HEK293 (cell line): ENCODE measurements at regions not wholly inside any gene's neighbourhood (a gene's known extent, or its start where the extent isn't known, plus 50 kb on each side); places are given as distances from the start of the nearest gene placed in this dataset.

Experiments
- CTCF ChIP-seq: fragments of 450-650 bp; formaldehyde crosslinking; IDR thresholded peaks from 2 replicates; pipeline ENCODE4 v1.5.1; 2016; ENCODE audit warnings: missing biosample characterization, missing genetic modification characterization
- EGR2 ChIP-seq: fragments of 450-650 bp; formaldehyde crosslinking; IDR thresholded peaks from 2 replicates; pipeline ENCODE4 v1.5.1; 2016; ENCODE audit warnings: low read depth, missing biosample characterization, missing genetic modification characterization
- RBAK ChIP-seq: fragments of 450-650 bp; formaldehyde crosslinking; IDR thresholded peaks from 2 replicates; pipeline ENCODE4 v1.5.1; 2016; ENCODE audit warnings: missing biosample characterization, missing genetic modification characterization
- ZBTB21 ChIP-seq: fragments of 450-650 bp; formaldehyde crosslinking; IDR thresholded peaks from 2 replicates; pipeline ENCODE4 v1.5.1; 2017; ENCODE audit warnings: missing biosample characterization, missing genetic modification characterization
- ZBTB7A ChIP-seq: fragments of 450-650 bp; formaldehyde crosslinking; IDR thresholded peaks from 2 replicates; pipeline ENCODE4 v1.5.1; 2016; ENCODE audit warnings: low read depth, missing biosample characterization, missing genetic modification characterization
- ZNF114 ChIP-seq: fragments of 450-650 bp; formaldehyde crosslinking; IDR thresholded peaks from 2 replicates; pipeline ENCODE4 v1.5.0; 2017; ENCODE audit warnings: missing biosample characterization, missing genetic modification characterization
- ZNF560 ChIP-seq: fragments of 450-650 bp; formaldehyde crosslinking; IDR thresholded peaks from 2 replicates; pipeline ENCODE4 v1.5.1; 2017; ENCODE audit warnings: missing biosample characterization, missing genetic modification characterization, borderline replicate concordance
- TF ChIP-seq, protein P1 (sequence below): fragments of 450-650 bp; formaldehyde crosslinking; IDR thresholded peaks from 2 replicates; pipeline ENCODE4 v1.5.1; 2016; ENCODE audit warnings: missing biosample characterization, missing genetic modification characterization

DNA sequence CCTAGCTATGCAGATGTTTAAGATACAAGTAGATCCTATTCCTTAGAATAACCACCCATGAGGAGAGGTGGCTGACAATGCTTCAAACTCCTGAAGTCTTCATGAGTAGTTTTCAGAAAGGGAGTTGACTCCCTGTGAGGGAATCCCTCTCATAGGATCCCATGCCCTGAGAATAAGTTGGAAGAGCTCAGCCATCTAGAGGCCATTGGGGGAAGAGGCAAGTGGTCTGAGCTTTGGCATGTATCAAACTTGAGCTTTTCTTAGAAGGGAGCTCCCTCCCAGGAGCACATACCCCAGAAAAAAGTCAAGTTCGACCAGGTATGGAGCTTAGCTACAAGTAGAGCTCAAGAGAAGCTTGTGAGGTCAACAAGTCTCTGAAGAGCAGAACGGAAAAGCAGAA lies 165.7 kb upstream of the RBM19 start:
- TF ChIP-seq ZNF560 = no peak
- no peak for TF ChIP-seq ZBTB21
- TF ChIP-seq CTCF (tag by site-specific recombination) = no peak
- TF ChIP-seq ZNF114 (tag by site-specific recombination) = no peak
- no peak for TF ChIP-seq EGR2
- TF ChIP-seq, protein P1, sequence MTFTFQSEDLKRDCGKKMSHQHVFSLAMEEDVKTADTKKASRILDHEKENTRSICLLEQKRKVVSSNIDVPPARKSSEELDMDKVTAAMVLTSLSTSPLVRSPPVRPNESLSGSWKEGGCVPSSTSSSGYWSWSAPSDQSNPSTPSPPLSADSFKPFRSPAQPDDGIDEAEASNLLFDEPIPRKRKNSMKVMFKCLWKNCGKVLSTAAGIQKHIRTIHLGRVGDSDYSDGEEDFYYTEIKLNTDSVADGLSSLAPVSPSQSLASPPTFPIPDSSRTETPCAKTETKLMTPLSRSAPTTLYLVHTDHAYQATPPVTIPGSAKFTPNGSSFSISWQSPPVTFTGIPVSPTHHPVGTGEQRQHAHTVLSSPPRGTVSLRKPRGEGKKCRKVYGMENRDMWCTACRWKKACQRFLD (tag by site-specific recombination) = no peak
- TF ChIP-seq RBAK (tag by site-specific recombination) = no peak
- no peak for TF ChIP-seq ZBTB7A (tag by site-specific recombination)
